H1 (cell line): ENCODE measurements at regions not wholly inside any gene's neighbourhood (a gene's known extent, or its start where the extent isn't known, plus 50 kb on each side); places are given as distances from the start of the nearest gene placed in this dataset.

ENCODE experiments used
- BACH1 ChIP-seq: IDR thresholded peaks from 2 replicates; pipeline ENCODE4 v1.6.1; 2012; ENCODE audit warnings: low read length, improper control_type of control experiment
- CBX5 ChIP-seq: fragments of 300-800, 300-1000 bp; sonication (generic); IDR thresholded peaks from 2 replicates; pipeline ENCODE4 v1.7.1; 2016; ENCODE audit warnings: antibody characterized with exemption, low read length, low read depth
- EGR1 ChIP-seq: IDR thresholded peaks from 2 replicates; pipeline ENCODE4 v1.6.1; 2011; ENCODE audit warnings: low read depth, low read length, borderline replicate concordance
- EZH2 ChIP-seq: fragments of 200-600 bp; sonication (generic); IDR thresholded peaks from 2 replicates; pipeline ENCODE4 v1.7.1; 2012; ENCODE audit warnings: low read depth, mild to moderate bottlenecking, moderate library complexity, low read length, inconsistent platforms; ENCODE audit not compliant: severe bottlenecking
- POLR2A ChIP-seq, 2 experiments: IDR thresholded peaks; 1 replicate in 1 of 2; 2 replicates in 1 of 2; pipeline ENCODE4 v1.6.1; 2011; ENCODE audit warnings: low read depth in 2 of 2, low read length in 2 of 2, mild to moderate bottlenecking in 2 of 2; ENCODE audit errors: control extremely low read depth in 1 of 2
- SIN3A ChIP-seq, 2 experiments: IDR thresholded peaks in 1 of 2; conservative IDR thresholded peaks in 1 of 2; 2 replicates each; pipeline ENCODE4 v1.6.1; 2011 to 2012; ENCODE audit warnings: low read length in 2 of 2, improper control_type of control experiment in 1 of 2, low read depth in 1 of 2, mild to moderate bottlenecking in 1 of 2
- SP1 ChIP-seq: IDR thresholded peaks from 2 replicates; pipeline ENCODE4 v1.6.1; 2011; ENCODE audit warnings: low read depth, low read length
- TBP ChIP-seq: IDR thresholded peaks from 2 replicates; pipeline ENCODE4 v1.6.1; 2011; ENCODE audit warnings: low read depth, low read length, improper control_type of control experiment
- TCF12 ChIP-seq: IDR thresholded peaks from 2 replicates; pipeline ENCODE4 v1.6.1; 2011; ENCODE audit warnings: low read depth, mild to moderate bottlenecking, low read length
- YY1 ChIP-seq: IDR thresholded peaks from 2 replicates; pipeline ENCODE4 v1.6.1; 2011; ENCODE audit warnings: low read depth, mild to moderate bottlenecking, low read length

GRCh38 chr4:18197467-18197866 is 175.9 kb upstream of the LCORL start (continued):
- no peak for TF ChIP-seq SIN3A (conservative IDR thresholded peaks at IDR 0.05 in 1 of 2, IDR thresholded peaks at IDR 0.05 in 1 of 2; ENCODE audit: low read depth in 1 of 2, low read length in 2 of 2)
- TF ChIP-seq EGR1: no peak
- TF ChIP-seq SP1: no peak
- TF ChIP-seq YY1: no peak
- no peak for TF ChIP-seq BACH1
- TF ChIP-seq POLR2A (IDR thresholded peaks at IDR 0.05; ENCODE audit: control extremely low read depth in 1 of 2, low read depth in 2 of 2, low read length in 2 of 2): no peak
- TF ChIP-seq CBX5: no peak
- TF ChIP-seq EZH2: no peak
- TF ChIP-seq TBP: no peak
- no peak for TF ChIP-seq TCF12
- TF ChIP-seq, all 59 proteins: peak for 0
